HT-29 (cell line): ENCODE measurements at regions not wholly inside any gene's neighbourhood (a gene's known extent, or its start where the extent isn't known, plus 50 kb on each side); places are given as distances from the start of the nearest gene placed in this dataset.
"Not testable (repeated sequence)": the region's sequence is repeated elsewhere in the genome, so short reads cannot be mapped to it uniquely, and the experiment has no call there.

ENCODE experiments used
- DNase-seq: peaks from one replicate; pipeline ENCODE4 v3.0.0-alpha.2; 2015; ENCODE audit warnings: low spot score

GRCh38 chr13:54592201-54592600 lies 1563.6 kb downstream of the OLFM4 start:
- DNase-seq, result no peak

DNA sequence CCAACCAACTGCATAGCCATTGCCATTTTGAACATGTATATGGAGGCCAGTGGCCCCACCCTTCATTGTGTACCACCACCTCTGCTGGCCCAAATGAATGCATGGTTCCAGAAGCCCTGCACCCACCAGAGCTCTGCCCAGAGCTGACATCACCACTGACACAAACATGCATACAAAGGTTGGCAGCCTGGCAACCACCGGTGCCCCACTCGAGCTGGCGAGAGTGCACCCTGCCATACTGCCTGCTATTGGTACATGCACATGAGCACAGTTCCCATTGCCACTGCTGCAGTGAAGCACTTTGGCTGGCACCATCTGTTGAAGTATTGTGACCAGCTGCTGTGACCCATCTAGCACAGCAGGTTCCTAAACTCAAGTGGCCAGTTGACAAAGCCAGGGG lies 1564.9 kb downstream of the OLFM4 start:
- no peak for DNase-seq

DNA sequence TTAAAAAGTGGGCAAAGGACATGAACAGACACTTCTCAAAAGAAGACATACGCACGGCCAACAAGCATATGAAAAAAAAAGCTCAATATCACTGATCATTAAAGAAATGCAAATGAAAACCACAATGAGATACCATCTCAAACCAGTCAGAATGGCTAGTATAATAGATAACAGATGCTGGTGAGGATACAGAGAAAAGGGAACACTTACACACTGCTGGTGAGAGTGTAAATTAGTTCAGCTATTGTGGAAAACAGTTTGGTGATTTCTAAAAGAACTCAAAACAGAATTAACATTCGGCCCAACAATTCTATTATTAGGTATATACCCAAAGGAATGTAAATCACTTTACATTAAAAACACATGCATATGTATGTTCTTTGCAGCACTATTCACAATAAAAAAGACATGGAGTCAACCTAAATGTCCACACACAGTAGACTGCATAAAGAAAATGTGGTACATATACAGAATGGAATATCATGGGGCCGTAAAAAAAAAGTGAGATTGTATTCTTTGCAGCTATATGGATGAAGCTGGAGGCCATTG lies 1569.0 kb downstream of the OLFM4 start:
- DNase-seq, result no peak

DNA sequence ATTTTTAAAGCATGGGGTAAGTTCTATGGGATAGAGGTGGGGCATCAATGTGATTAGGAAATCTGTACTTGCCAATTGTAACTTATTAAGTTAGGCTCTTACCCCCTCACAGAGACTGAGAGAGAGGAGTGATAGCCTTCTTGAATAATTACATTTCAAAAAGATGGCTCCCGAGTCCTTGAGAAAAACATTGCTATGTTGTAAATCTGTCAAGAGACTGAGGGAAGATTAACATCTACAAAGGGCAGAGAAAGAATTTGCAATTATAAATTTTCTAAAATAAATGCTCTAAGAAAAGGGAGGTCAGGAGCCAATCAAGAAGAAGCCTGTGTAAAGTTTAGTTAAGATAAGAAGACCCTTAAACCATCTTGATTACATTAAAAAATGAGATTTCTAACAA lies 1570.8 kb downstream of the OLFM4 start:
- no peak for DNase-seq

DNA sequence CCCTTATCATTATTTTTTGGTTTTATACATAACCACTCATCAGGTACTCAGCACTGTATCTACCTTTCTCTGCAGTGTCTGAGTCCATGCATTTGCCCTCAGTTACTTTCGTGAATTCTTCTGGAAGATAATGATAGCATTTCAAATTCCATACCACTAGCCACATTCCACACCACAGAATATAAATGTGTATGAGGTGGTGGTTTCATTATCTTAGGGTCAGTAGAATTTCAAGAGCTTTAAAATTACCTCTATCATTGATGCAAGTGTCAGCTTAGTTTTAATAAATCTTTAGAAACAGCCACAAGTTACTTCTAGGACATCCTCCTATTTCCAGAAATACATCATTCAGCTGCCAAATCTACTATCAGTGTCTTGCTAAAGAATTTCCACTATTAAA lies 1578.3 kb downstream of the OLFM4 start:
- no peak for DNase-seq

DNA sequence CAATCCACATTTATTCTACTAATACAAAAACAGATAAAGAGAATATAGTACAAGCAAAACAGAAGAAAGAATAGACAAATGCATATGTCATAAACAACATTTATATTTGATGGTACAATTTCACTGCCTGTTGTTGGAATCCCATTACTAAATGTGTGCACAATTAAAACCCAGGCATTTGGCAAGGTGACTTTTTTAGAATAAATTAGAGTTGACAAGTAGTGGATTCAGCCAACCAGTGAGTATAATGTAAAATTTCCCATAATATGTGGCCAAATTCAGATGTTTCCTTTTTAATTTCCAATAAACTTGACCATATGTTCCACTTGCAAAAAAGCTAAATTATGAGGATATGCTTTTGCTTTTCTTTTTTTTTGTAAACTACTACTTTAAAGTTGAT lies 1578.8 kb downstream of the OLFM4 start:
- DNase-seq, result no peak

- DNase-seq, result no peak
Observed at GRCh38 chr13:54611390-54611789, 1582.8 kb downstream of the OLFM4 start.

DNA sequence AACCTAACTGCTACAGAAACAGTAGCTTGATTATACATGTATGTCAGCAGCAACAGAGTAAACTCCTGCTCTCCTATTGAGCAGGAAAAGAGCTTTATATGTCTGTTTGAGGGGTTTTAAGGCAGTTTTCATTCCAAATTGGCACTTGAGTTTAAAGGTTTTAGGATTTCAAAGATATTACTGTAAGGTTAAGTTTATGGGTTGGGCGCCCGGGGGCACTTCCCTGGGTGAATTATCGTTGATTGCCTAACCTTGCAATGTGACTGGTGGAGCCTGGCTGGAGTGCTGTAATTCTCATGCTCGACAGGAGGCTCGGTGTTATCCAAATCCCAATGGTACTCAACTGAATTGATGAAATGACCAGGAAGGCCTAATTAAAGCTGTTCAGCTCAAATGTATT lies 1586.1 kb downstream of the OLFM4 start:
- DNase-seq, result no peak

DNA sequence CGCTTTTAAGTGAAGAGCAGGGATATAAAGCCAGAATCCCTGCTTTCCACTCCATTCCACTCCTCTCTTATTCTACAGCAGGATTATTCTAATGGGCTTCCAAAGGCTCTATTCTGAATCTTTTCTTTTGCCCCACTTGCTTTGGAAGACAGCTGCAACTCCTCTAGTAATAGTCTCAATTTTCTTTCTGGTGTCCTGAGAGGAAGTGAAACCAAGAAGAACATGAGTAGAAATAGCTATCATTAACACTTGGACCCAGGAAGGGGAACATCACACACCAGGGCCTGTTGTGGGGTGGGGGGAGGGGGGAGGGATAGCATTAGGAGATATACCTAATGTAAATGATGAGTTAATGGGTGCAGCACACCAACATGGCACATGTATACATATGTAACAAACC lies 1597.9 kb downstream of the OLFM4 start:
- not testable (repeated sequence) for DNase-seq

GRCh38 chr13:54627646-54628372 lies 1599.2 kb downstream of the OLFM4 start:
- DNase-seq, result no peak

DNA sequence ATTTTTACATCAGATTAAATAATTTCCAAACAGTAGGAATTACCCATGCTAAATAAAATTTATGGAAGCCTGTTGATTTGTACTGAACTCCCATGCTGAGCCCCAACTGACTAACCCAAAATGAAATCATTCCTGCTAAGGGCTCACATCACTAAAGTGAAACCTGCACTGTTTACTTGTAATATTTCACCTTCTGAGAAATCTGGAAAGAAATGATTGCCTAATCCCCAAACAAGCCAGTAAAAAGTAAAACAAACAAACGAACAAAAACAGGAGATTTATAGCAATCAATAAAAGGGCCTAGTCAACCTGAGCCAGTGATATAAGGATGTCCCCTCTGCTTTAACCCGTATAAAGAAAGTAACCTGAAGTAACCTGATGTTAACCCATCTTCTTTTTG lies 1599.8 kb downstream of the OLFM4 start:
- no peak for DNase-seq

GRCh38 chr13:54633456-54633855 lies 1604.8 kb downstream of the OLFM4 start:
- DNase-seq, result no peak

- DNase-seq, result no peak
Observed at GRCh38 chr13:54636231-54636630, 1607.6 kb downstream of the OLFM4 start.

- DNase-seq, result no peak
Observed at GRCh38 chr13:54637366-54637765, 1608.8 kb downstream of the OLFM4 start.

DNA sequence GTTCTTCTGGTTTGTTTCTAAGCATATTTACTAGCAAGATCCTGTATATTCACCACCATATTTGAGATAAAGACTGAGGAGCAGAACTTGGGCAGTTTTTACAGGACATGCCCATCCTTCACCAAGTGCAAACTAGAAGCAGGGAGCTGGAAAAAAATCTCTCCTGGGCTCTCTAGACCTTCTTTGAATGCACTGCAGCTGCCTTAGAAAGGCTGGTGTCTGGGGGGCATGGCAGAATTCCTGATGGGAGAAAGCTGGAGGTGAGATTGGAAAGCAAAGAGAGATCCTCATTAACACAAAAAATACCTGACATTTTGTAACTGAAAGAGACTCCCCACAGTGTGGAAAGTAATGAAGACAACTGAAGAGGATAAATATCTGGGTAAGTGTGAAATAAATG lies 1612.1 kb downstream of the OLFM4 start:
- no peak for DNase-seq

DNA sequence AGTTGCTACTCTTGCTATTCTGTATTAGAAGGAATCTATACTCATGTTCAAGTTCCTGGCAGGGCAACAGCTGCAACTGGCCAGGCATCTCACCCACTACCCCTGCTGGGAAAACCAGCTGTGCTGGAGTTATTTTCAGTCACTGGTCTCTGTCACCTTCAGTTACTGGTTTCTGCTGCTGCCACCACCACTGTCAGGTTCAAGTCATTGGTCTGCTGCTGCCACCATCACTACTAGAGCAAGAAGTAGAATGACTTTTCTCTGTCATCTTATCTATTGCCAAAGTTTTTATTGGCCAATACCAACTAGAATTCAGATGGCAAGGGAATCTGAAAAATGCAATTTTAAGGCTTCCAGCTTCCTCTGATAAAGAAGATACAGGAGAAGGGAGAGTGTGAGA lies 1615.2 kb downstream of the OLFM4 start:
- DNase-seq, result no peak

DNA sequence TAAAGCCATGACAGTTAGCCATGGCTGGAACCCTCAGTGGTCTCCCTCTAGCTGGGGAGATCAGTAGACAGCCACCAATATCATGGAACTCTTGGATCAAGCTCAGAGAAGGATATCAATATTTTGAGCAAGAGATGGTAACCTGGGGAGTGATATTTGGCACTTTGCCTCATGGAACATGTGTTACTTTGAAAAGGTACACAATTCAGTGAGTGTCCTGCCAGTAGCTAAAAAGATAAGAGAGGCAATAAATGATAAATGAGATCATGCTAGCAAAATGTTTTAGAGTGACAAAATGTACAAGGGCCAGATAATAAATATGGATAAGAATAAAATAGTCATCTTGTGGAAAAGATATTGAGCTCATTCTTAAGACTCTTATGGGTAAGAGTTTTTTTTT lies 1618.7 kb downstream of the OLFM4 start:
- no peak for DNase-seq

GRCh38 chr13:54657588-54657987 lies 1629.0 kb downstream of the OLFM4 start:
- no peak for DNase-seq

GRCh38 chr13:54658771-54659170 lies 1630.2 kb downstream of the OLFM4 start:
- DNase-seq, result no peak

DNA sequence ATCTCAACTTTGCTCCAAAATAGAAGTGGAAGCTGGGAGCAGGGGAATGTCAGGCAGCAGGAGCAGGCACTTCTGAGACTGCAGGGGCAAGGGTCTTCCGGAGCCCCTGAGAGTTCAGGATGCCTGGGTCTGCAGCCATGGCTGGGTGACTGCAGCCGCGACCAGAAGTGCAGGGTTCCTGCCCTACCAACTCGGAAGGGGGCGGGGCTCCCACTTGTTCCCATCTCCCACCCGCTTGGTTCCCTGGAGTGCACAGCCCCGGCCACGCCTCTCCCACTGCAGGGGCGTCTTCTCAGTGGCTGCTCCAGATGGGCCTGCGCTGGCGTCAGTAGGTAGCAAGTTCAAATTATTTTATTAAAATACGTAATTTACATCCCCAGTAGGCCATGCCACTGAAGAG lies 1631.7 kb downstream of the OLFM4 start:
- no peak for DNase-seq

DNA sequence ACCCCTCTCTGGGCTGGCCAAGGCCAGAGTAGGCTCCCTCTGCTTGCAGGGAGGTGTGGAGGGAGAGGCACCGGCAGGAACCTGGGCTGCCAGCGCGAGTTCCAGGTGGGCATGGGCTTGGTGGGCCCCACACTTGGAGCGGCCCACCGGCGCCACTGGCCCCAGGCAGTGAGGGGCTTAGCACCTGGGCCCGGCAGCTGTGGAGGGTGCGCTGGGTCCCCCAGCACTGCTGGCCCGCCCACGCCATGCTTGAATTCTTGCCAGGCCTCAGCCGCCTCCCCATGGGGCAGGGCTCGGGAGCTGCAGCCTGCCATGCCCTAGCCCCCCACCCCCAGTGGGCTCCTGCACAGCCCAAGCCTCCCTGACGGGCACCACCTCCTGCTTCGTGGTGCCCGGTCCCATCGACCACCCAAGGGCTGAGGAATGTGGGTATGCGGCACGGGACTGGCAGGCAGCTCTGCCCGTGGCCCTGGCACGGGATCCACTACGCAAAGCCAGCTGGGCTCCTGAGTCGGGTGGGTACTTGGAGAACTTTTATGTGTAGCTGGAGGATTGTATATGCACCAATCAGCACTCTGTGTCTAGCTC lies 1648.0 kb downstream of the OLFM4 start:
- no peak for DNase-seq

DNA sequence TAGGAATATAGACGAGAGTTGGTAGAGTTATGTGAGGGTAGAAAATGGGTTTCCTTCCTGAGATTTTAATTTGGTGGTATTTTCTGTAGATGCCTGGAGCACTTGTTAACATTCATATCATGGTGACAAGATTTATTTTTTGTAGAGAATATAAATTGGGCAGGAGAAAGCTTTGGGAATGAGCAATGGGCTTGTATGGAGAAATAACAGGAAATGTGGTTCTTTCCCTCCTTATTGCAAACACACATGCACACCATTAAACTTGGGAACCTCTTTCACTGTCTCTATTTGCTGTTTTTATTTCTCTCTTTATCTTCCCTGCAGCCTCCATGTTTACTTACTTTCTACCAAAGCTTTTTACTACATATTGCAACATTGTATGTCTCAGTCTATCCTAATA lies 1653.6 kb downstream of the OLFM4 start:
- no peak for DNase-seq

GRCh38 chr13:54687173-54687572 lies 1658.6 kb downstream of the OLFM4 start:
- no peak for DNase-seq
